COLO668 (cell line): ENCODE measurements at regions not wholly inside any gene's neighbourhood (a gene's known extent, or its start where the extent isn't known, plus 50 kb on each side); places are given as distances from the start of the nearest gene placed in this dataset.

Experiments
- DNase-seq: peaks from one replicate; lab custom pipeline; 2025; ENCODE audit not compliant: unreplicated experiment; lab: John Stamatoyannopoulos, UW

DNA sequence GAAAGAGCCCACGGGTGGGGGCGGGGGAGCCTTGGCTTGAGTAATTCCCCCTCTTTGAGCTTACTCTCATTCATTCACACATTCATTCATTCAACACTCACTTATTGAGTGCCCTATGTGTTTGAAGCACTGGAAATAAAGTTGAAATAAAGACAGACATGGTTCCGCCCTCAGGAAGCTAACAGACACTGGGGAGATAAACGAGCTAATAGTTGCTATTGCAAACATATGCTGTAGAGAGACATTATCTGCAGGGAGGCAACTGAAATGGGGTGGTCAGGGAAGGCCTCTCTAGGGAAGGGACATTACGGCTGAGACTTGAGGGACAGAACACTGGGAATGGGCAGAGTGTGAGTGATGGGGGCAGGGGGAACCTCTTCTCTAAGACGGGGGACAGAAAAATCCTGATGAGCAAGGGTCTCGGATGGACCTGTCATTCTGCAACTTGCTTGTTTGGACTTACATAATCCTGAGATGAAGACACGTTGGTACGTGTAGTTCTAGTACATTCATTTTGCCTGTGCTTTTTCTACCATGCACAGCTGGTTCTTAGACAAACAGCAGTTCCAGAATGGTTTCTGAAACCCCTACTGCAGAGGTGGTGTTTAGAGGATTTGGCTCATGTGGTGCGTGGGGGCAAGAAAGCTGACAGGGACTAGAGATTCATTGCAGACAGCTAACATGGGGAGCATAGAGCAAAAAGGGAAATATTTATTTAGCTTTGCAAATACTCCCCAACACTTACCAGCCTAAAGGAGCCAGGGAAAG, 71.1 kb upstream of the BLCAP start:
- DNase-seq = no peak

DNA sequence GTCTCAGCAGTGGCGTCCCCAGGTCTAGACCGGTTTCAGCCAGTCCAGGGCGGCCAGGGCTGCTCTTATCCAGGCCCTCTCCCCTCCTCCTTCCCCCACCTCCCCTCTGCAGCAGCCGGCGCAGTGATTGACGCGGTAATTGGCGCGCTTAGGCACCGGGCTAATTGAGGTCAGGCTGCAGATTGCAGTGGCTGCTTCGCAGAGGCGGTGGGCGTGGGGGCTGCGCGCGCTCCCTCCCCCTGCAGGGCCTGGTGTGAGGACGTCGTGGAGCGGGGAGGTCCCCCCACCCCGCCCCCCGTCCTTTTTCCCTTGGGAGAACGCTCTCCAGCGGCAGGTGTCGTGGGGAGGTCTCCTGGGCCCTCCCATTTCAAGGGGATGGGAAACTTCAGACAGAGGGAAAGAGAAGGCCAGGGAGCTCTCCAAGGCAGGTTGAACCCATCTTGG, 70.4 kb upstream of the BLCAP start:
- DNase-seq = no peak

DNA sequence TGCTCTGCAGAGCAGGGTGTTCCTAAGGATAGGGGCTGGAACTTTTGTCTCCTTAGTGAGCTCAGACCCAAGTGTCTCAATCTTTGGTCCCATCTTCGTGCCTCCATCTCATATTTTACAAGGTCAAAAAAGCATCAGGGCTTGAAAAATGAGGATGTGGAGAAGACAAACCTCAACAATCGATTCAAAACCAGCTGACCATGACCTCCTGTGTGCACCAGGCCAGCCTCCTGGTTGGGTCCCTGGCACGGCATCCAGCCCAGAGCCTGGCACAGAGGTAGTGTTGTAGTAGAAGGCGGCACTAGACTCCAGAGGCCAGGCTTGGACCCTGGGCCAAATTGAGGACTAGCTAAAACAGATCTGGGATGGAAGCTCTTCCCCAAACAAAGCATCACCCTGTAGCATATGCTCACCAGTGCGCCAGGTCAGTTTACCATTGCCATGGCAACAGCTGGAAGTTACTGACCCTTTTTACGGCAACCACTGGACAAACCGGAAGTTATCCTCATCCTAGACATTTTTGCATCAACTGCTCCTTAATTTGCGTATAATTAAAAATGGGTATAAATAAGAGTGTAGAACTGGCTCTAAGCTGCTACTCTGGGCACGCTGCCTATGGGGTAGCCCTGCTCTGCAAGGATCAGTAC, 69.3 kb upstream of the BLCAP start:
- DNase-seq = no peak

DNA sequence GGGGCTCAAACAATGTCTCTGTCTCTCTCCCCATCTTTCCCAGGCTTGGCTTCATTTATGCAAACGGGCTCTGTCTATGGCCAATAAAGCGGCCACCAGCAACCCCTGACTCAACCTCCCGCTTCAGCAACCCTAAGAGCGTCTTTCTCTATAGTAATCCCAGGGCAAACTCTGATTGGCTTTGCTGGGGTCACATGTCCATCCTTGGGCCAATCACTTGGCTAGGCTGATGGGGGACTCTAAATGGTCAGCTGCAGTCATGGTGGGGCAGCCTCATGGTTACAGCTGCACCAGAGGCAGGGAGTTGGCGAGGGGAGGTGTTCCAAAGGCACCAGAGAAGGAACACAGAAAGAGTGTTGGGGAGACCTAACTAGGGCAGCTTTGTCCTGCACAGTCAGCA, 68.5 kb upstream of the BLCAP start:
- DNase-seq = no peak

DNA sequence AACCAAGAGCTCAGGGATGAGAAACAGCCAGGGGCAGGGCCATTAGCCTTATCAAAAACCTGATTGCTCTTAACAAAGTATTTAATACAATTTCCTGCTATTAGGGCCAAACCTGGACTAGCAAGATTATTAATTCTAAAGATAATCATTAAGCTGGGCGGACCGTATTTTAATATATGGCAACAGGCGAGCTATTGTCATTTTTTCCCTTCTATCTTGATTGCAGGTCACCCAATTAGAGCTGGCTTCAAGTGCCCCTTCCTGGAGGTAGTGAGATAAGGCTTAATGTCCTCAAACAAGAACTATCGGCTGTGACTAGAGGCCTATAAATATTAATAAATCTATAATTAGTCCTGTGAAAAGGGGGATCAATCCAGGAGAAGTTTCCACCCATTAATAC, 66.0 kb upstream of the BLCAP start:
- no peak for DNase-seq

DNA sequence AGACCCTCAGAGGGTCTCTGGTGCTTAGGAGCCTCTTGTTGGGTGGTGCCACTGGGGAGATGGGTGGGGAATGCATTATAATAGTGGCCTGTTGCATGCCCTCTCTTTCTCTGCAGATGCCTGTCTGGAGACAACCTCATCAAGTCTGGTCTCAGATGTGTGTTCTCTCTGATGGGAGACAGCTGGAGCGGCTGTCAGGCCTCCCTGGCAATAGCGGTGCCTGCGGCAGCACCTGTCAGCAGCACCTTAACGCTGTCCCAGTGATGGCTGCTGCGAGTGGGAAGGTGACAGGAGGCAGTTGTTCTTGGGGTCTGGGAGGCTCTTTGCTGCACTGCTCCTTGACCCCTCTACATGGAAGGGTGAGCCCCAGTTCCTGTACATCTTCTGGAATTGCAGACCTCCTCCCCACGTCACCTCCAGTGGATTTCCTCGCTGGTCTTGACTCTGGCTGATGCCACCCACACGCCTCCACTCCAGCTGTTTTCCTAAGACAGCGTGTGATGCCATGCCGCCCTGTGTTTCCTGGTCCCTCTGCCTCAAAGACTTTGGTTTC, 63.3 kb upstream of the BLCAP start:
- no peak for DNase-seq

DNA sequence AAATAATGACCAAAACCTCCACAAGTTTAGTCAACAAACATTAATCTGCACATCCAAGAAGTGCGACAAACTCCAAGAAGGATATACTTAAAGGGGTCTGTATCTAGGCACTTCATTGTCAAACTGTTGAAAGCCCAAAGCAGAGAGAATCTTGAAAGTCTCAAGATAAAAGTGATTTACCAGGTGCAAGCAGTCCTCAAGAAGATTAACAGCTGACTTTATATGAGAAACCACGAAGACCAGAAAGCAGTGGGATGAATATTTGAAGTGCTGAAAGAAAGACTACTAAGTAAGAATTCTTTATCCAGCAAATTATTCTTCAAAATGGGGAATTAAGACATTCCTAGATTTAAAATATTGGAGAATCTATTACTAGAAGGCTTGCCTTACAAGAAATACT, 58.4 kb upstream of the BLCAP start:
- no peak for DNase-seq

DNA sequence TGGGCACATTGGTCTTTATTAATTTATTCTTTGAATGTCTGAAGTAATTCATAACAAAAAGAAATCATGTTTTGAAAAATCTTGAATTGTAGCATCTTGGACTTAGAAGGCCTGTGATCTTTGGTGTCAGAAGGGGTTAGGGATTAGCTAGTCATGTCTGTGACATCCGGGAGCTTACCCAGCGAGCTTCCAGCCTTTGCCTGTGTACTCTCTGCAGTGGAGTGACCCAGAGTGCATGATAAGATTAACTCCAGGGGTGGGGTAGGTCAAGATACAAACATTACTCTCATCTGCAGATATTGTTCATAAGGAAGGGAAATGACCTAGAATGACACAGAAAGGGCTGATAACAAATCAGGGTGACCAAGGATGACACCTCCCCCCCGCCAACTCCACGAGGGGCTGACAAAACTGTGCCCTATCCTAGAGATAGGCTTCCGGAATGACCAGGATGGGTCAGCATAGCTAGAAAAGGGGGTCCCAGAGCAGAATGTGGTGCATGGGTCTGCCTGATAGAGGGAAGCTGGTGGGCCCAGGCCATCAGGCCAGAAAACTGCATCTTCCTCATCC, 56.6 kb upstream of the BLCAP start:
- no peak for DNase-seq

DNA sequence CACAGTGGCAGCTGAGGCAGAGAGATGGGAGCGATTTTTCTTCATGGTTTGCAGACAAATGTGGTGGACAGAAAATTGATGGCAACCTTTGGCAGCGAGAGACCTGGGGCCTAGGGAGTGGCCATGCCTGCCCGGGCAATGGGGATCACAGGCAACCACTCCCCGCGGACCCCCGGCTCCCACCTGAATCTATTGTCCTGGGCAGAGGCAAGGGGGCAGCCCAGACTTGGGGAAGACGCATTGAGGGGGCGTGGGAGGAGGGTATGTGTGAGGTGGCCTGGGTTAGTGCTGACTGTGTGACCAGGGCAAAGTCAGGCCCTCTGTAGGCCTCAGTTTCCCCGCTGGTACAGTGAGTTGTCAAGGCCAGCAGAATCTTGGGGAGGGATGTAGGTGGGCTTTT, 53.6 kb upstream of the BLCAP start:
- no peak for DNase-seq

DNA sequence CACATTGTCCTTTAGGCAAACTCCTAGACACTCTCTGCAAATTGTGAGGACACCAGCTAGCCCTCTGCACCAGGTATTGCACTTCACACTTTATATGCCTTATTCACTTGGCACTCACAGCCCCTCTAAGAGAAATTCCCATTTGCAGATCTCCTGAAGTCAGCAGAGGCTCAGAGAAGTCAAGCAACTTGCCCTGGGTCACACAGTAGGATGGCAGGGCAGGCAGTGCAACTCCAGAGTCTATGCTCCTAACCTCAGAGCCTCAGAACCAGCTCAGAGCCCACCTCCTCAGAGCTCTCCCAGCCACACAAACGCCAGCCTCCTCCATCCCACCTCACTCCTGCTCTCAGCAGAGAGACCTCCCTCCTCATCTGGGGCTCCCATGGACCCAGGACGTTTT, 52.4 kb upstream of the BLCAP start:
- DNase-seq = no peak

DNA sequence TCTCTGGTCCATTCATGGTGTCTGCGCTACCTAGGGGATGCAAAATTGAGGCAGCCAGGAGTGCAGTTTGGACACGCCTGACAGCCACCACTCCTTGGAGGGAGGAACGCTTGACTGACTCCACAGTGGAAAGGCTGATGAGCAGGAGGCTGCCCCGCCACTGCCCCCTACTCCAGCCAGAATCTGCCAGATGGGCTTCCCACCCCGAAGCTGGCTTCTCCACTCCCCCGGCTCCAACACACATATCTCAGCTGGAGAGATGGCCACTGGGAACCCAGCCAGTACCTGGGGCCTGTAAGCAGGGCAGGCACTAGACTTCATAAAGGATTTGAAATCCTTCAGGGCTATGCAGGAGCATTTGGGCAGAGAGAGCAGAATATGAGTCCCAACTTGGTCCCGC, 51.4 kb upstream of the BLCAP start:
- no peak for DNase-seq

DNA sequence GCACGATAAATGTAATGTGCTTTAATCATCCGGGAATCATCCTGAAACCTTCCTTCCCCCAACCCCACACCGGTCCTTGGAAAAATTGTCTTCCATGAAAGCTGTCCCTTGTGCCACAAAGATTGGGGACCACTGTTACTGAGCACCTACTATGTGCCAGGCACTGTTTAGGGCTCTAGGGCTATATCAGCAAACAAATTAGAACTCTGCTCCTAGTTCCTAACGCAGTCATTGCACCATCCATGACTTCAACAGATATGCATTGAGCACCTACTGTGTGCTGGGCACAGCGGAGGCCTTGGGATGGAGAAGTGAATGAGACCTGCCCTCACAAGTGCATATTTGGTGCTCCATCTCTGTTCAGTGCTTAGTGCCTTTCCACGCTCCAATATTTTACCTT, 50.3 kb upstream of the BLCAP start:
- no peak for DNase-seq
